Ishikawa (cell line): ENCODE measurements at regions not wholly inside any gene's neighbourhood (a gene's known extent, or its start where the extent isn't known, plus 50 kb on each side); places are given as distances from the start of the nearest gene placed in this dataset.

ENCODE experiments used
- CEBPB ChIP-seq: IDR thresholded peaks from 2 replicates; pipeline ENCODE4 v1.6.1; 2012
- CREB1 ChIP-seq: IDR thresholded peaks from 2 replicates; pipeline ENCODE4 v1.6.1; 2012; ENCODE audit warnings: low read depth
- EGR1 ChIP-seq: IDR thresholded peaks from 2 replicates; pipeline ENCODE4 v1.6.1; 2012
- EP300 ChIP-seq: IDR thresholded peaks from 2 replicates; pipeline ENCODE4 v1.6.1; 2012; ENCODE audit warnings: borderline replicate concordance
- FOXM1 ChIP-seq: IDR thresholded peaks from 2 replicates; pipeline ENCODE4 v1.6.1; 2012; ENCODE audit warnings: low read depth, borderline replicate concordance
- NFIC ChIP-seq: IDR thresholded peaks from 2 replicates; pipeline ENCODE4 v1.6.1; 2012
- RAD21 ChIP-seq: IDR thresholded peaks from 2 replicates; pipeline ENCODE4 v1.6.1; 2012; ENCODE audit warnings: low read depth
- TAF1 ChIP-seq: IDR thresholded peaks from 2 replicates; pipeline ENCODE4 v1.6.1; 2012; ENCODE audit warnings: low read depth, mild to moderate bottlenecking
- TCF12 ChIP-seq: IDR thresholded peaks from 2 replicates; pipeline ENCODE4 v1.6.1; 2012; ENCODE audit warnings: low read depth
- TEAD4 ChIP-seq: IDR thresholded peaks from 2 replicates; pipeline ENCODE4 v1.6.1; 2012
- YY1 ChIP-seq: IDR thresholded peaks from 2 replicates; pipeline ENCODE4 v1.6.1; 2012; ENCODE audit warnings: low read depth
- ZBTB7A ChIP-seq: IDR thresholded peaks from 2 replicates; pipeline ENCODE4 v1.6.1; 2012; ENCODE audit warnings: low read depth
- TF ChIP-seq, protein P1 (sequence below): IDR thresholded peaks from 2 replicates; pipeline ENCODE4 v1.6.1; 2012
- TF ChIP-seq, protein P2 (sequence below): IDR thresholded peaks from 2 replicates; pipeline ENCODE4 v1.6.1; 2012; ENCODE audit warnings: low read depth, mild to moderate bottlenecking
- TF ChIP-seq, protein P3 (sequence below): IDR thresholded peaks from 2 replicates; pipeline ENCODE4 v1.6.1; 2012

DNA sequence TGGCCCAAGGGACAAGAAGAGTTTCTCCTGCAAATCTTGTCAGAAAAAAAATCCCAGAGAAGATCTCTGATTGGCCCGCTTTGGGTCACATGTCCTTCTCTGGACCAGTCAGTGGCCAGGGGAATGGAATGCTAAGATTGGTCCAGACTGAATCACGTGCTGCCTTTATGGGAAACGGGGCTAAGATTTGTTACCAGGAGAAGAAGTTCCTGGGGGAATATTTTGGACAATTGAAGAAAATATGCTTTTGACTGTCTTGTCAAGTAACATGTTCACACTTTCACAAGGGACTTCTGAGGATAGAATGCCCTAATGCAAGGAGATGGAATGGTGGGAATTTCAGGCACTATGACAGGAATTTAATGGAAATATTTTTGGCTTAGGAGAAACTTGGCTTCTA lies 74.1 kb upstream of the SH3PXD2B start:
- TF ChIP-seq CEBPB, result no peak
- TF ChIP-seq, protein P1, sequence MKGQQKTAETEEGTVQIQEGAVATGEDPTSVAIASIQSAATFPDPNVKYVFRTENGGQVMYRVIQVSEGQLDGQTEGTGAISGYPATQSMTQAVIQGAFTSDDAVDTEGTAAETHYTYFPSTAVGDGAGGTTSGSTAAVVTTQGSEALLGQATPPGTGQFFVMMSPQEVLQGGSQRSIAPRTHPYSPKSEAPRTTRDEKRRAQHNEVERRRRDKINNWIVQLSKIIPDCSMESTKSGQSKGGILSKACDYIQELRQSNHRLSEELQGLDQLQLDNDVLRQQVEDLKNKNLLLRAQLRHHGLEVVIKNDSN, result peak; percentile 82

DNA sequence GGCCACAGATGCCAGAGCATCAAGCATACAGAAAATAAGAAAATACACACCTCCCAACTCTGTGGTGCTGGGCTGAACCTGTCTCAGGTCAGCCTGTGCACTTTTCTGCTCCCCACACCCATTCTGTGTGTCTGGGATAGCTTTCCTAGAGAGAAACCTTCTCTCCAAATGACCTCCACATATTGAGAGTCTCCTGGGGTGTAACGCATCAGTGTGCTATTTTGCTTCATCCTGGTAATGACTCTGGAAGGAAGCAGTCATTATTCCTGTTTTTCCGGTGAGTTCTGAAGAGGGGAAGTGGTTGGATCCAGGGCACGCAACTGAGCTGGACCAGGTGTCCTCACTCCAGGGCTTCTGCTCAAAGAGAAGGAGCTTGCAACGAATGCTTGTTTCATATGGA lies 73.2 kb upstream of the SH3PXD2B start:
- TF ChIP-seq EP300, result no peak
- no peak for TF ChIP-seq YY1
- TF ChIP-seq, protein P2, sequence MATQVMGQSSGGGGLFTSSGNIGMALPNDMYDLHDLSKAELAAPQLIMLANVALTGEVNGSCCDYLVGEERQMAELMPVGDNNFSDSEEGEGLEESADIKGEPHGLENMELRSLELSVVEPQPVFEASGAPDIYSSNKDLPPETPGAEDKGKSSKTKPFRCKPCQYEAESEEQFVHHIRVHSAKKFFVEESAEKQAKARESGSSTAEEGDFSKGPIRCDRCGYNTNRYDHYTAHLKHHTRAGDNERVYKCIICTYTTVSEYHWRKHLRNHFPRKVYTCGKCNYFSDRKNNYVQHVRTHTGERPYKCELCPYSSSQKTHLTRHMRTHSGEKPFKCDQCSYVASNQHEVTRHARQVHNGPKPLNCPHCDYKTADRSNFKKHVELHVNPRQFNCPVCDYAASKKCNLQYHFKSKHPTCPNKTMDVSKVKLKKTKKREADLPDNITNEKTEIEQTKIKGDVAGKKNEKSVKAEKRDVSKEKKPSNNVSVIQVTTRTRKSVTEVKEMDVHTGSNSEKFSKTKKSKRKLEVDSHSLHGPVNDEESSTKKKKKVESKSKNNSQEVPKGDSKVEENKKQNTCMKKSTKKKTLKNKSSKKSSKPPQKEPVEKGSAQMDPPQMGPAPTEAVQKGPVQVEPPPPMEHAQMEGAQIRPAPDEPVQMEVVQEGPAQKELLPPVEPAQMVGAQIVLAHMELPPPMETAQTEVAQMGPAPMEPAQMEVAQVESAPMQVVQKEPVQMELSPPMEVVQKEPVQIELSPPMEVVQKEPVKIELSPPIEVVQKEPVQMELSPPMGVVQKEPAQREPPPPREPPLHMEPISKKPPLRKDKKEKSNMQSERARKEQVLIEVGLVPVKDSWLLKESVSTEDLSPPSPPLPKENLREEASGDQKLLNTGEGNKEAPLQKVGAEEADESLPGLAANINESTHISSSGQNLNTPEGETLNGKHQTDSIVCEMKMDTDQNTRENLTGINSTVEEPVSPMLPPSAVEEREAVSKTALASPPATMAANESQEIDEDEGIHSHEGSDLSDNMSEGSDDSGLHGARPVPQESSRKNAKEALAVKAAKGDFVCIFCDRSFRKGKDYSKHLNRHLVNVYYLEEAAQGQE, result no peak
- no peak for TF ChIP-seq ZBTB7A
- TF ChIP-seq EGR1, result no peak
- no peak for TF ChIP-seq TEAD4
- TF ChIP-seq, protein P3, sequence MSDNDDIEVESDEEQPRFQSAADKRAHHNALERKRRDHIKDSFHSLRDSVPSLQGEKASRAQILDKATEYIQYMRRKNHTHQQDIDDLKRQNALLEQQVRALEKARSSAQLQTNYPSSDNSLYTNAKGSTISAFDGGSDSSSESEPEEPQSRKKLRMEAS, result no peak
- no peak for TF ChIP-seq CREB1
- no peak for TF ChIP-seq TCF12
- TF ChIP-seq TAF1, result no peak
- no peak for TF ChIP-seq CEBPB
- no peak for TF ChIP-seq RAD21
- TF ChIP-seq FOXM1, result no peak
- TF ChIP-seq, protein P1, result no peak

DNA sequence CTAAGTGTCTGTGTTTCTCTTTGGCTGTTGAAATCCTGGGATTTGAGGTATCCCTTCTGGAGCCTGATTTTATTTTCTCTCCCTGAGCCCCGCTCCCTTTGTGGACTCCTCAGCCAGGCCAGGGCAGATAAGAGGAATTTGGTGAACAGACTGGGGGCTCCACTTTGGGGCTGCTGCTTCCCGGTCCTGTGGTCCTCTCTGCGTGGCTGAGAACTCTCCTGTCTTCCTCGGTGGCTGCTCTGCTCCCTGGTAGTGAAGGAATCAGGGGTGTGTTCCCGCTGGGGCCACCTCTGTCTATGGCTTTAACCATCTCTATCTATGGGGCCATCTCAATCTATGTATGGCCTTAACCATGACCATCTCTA lies 71.7 kb upstream of the SH3PXD2B start:
- no peak for TF ChIP-seq RAD21
- TF ChIP-seq FOXM1, result no peak
- TF ChIP-seq EP300, result no peak
- no peak for TF ChIP-seq TEAD4
- no peak for TF ChIP-seq TAF1
- no peak for TF ChIP-seq YY1
- TF ChIP-seq TCF12, result no peak
- no peak for TF ChIP-seq ZBTB7A
- TF ChIP-seq NFIC, result no peak
- TF ChIP-seq, protein P3, result no peak
- TF ChIP-seq CEBPB, result no peak

DNA sequence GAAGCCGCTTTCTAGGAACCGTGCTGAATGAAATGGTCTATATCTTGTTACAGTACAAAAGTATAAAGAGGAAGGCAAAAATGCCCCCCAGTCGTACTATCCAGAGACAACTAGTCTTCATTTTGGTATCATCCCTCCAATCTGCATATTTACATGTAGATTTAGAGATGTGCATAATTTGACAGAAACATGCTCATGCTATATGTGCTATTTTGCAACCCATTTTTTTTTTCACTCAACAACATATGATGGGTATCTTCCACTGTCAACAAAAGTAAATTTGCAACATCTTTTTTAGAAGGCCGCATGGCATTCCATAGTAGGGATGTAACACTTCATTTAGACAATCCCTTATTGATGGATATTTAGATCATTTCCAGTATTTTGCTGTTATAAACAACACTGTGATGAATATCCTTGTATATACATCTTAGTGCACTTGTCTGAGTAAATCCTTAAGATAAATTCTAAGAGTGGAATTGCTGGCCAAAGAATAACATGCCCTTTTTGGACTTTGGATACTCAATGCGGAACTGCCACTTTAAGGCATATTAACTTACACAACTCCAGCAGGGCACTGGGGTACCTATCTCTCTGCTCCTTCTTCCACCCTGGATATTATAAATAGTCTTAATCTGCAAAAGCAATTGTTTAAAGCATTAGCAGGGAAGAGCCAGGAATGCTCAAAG lies 71.1 kb upstream of the SH3PXD2B start:
- TF ChIP-seq, protein P1, result no peak
- TF ChIP-seq EGR1 (no peak), ZBTB7A (no peak), FOXM1 (no peak), TEAD4 (no peak), TCF12 (no peak), TAF1 (no peak), CEBPB (no peak)
- TF ChIP-seq, protein P2, result no peak

DNA sequence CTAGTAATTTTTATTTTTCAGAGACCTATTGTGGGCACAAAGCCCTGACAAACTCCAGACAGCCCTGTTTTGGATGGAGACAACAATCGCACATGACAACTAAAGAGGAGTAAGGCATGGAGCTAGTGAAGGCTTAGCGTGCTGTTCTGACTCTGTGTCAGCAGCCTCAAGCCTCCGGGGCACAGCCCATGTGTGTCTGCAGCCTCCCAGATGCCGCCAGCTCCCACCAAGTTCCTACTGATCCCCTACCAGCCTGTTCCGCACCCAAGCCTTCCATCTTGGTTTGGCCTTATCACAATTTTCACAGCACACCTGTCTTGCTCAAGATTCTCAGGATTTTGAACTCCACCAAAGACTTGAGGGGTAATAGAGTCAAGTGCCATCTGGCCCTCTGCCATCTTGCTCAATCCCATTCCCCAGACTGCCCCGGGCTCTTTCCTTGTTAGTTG lies 70.3 kb upstream of the SH3PXD2B start:
- TF ChIP-seq CEBPB (no peak), TAF1 (no peak), TEAD4 (no peak), TCF12 (no peak), YY1 (no peak), EGR1 (no peak), NFIC (no peak), CREB1 (no peak), EP300 (no peak), FOXM1 (no peak), RAD21 (no peak), ZBTB7A (no peak)
- TF ChIP-seq, protein P3, result no peak
- TF ChIP-seq, protein P2, result no peak
- TF ChIP-seq, protein P1, result no peak
